Omental fat pad (tissue), 3 donors: ENCODE measurements at regions not wholly inside any gene's neighbourhood (a gene's known extent, or its start where the extent isn't known, plus 50 kb on each side); places are given as distances from the start of the nearest gene placed in this dataset.
"Not testable (repeated sequence)": the region's sequence is repeated elsewhere in the genome, so short reads cannot be mapped to it uniquely, and the experiment has no call there.

Source experiments
- ATAC-seq: fragments of 150-250 bp; one replicate; pipeline ENCODE4 v1.9.1; 2016; ENCODE audit warnings: mild to moderate bottlenecking, moderate library complexity; ENCODE audit not compliant: low FRiP score
- DNase-seq: peaks from one replicate; pipeline ENCODE4 v3.0.0-alpha.2; 2019; ENCODE audit warnings: low spot score
- CTCF ChIP-seq, 3 donors: fragments of 450-650 bp; IDR thresholded peaks; one replicate each; pipeline ENCODE4 v1.5.1; 2016 to 2017; ENCODE audit warnings: antibody characterized with exemption in 3 of 3, mild to moderate bottlenecking in 3 of 3, moderate library complexity in 2 of 3

GRCh38 chr9:82745919-82746318, 317.0 kb downstream of the RASEF start:
- ATAC-seq (no peak), DNase-seq (no peak)
- TF ChIP-seq CTCF (IDR thresholded peaks at IDR 0.05) = no peak

GRCh38 chr9:82750411-82750913, 312.5 kb downstream of the RASEF start:
- no peak for TF ChIP-seq CTCF (IDR thresholded peaks at IDR 0.05)
- ATAC-seq (no peak), DNase-seq (no peak)

GRCh38 chr9:82757924-82758323, 305.0 kb downstream of the RASEF start:
- ATAC-seq (no peak), DNase-seq (no peak)
- TF ChIP-seq CTCF (IDR thresholded peaks at IDR 0.05) = no peak

GRCh38 chr9:82761027-82761426, 301.9 kb downstream of the RASEF start:
- DNase-seq = no peak
- no peak for ATAC-seq
- no peak for TF ChIP-seq CTCF (IDR thresholded peaks at IDR 0.05)

- no peak for TF ChIP-seq CTCF (IDR thresholded peaks at IDR 0.05)
- ATAC-seq (no peak), DNase-seq (no peak)
These were observed 301.0 kb downstream of the RASEF start for GRCh38 chr9:82761956-82762355.

- no peak for ATAC-seq
- no peak for DNase-seq
- TF ChIP-seq CTCF (IDR thresholded peaks at IDR 0.05) = no peak
These were observed 299.3 kb downstream of the RASEF start for GRCh38 chr9:82763656-82764055.

- DNase-seq = no peak
- no peak for TF ChIP-seq CTCF (IDR thresholded peaks at IDR 0.05)
- no peak for ATAC-seq
These were observed 298.8 kb downstream of the RASEF start for GRCh38 chr9:82764061-82764668.

- ATAC-seq, DNase-seq: not testable (repeated sequence)
These were observed 288.2 kb downstream of the RASEF start for GRCh38 chr9:82774707-82775231.
